AG04450 (cell line): ENCODE measurements at regions not wholly inside any gene's neighbourhood (a gene's known extent, or its start where the extent isn't known, plus 50 kb on each side); places are given as distances from the start of the nearest gene placed in this dataset.

Experiments
- CTCF ChIA-PET: fragments of 300-600, 350-600 bp; formaldehyde crosslinking; extraction: SDS; loops from one replicate; lab custom pipeline; 2022; ENCODE audit warnings: antibody characterized with exemption, inconsistent platforms; lab: Charles Lee
- POLR2A ChIA-PET: fragments of 350-600 bp; formaldehyde crosslinking; extraction: SDS; loops from one replicate; lab custom pipeline; 2021; ENCODE audit warnings: antibody characterized with exemption, inconsistent platforms; lab: Yijun Ruan, JAX
- DNase-seq: peaks from one replicate; pipeline ENCODE4 v3.0.0-alpha.2; 2011; ENCODE audit warnings: low read depth, low spot score
- H3K27ac ChIP-seq: one replicate; pipeline ENCODE4 v1.5.1; 2012; ENCODE audit warnings: low read depth, low read length, control low read depth
- H3K27me3 ChIP-seq: one replicate; pipeline ENCODE4 v1.6.0; 2012; ENCODE audit warnings: low read length; ENCODE audit not compliant: control insufficient read depth, insufficient read depth
- H3K4me3 ChIP-seq: 2 replicates; pipeline ENCODE4 v1.5.1; 2011; ENCODE audit warnings: mild to moderate bottlenecking, low read depth, low read length, control low read depth
- H3K9me3 ChIP-seq: 2 replicates; pipeline ENCODE4 v1.5.1; 2012; ENCODE audit warnings: low read length; ENCODE audit not compliant: control insufficient read depth, insufficient read depth
- CTCF ChIP-seq: IDR thresholded peaks from 2 replicates; pipeline ENCODE4 v1.5.1; 2011; ENCODE audit warnings: low read depth, low read length, control low read depth, inconsistent platforms

DNA sequence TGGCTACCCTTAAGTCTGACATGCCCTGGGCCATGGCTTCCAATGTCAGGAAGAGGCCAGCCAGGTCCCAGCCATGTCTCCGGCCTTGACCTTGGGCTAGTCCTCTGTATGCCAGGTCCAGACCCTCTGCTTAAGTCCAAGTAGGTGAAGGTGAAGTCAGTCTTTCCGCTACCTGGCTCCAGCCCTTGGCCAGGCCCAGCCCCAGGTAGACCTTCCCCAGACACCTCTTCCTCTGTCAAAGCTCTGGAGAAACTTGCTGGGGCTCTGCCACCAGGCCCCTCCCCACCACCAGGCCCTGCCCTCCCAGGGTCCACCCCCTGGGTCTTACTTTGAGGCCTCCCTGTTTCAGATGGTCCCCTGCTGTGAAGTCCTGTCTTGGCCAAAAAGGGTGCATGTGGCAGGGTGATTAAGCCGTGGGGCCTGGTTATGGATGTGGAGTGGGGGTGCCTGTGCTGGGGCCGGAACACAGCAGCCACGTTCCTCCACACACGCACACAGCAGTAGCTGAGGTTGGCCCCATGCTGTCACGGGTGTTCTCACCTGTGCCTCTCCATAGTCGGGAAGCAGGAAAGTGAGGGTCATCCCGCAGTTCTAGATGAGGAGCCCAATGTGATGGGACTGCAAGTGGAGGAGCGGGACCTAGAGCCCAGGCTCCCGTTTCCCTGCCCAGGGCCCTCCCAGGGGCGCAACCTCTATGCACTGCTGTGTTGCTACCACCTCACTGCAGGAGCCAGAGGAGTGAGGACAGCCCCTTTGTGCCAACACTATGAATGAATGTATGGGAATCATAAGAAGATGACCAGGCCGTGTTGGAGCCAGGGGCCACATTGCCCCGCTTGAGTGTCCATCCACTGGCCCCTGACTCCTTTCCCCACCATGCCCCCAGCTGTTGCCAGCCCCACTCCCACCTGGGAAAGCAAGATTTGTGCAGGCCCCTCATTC lies 72.2 kb downstream of the LINC01488 start:
- ChIA-PET CTCF (no interaction called here), POLR2A (no interaction called here)
- Histone ChIP-seq H3K4me3 (no peak overlapping the region), H3K9me3 (no peaks in the 10 kb centered on the region; the same call in 1 of the 2 replicates), H3K27me3 (no peaks in the 10 kb centered on the region), H3K27ac (no peak overlapping the region)
- TF ChIP-seq CTCF = no peak
- no peak for DNase-seq

- H3K9me3 ChIP-seq = no peaks in the 10 kb centered on the region; the same call in 1 of the 2 replicates
- ChIA-PET POLR2A (no interaction called here), CTCF (interaction anchor here (0.6 kb wide), 1 partner anchor 20 kb away, joined by 7 read pairs; no protein-coding TSS in a partner anchor)
- no peaks in the 10 kb centered on the region for H3K27me3 ChIP-seq
- DNase-seq = no peak
- H3K27ac ChIP-seq = no peak overlapping the region
- TF ChIP-seq CTCF = no peak
- no peak overlapping the region for H3K4me3 ChIP-seq
These were observed 73.4 kb downstream of the LINC01488 start for GRCh38 chr11:69554849-69555248.

DNA sequence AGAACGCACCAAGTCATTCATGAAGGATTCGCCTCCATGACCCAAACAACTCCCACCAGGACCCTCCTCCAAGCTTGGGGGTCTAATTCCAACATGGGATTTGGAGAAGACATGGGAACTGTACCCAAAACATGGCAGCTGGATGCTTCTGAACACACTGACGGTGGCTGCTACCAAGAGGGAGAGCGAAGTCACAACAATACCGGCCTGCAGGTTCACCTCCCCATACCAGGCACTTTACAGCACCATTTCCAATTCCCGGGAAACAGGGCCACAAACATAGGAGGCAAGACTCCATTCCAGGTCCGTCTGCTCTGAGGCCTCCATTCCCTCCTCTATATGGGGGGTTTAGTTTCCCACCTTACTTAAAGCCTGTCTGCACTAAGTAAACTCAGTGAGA lies 75.8 kb downstream of the LINC01488 start:
- no peaks in the 10 kb centered on the region for H3K9me3 ChIP-seq
- POLR2A ChIA-PET = no interaction called here
- H3K4me3 ChIP-seq = no peak overlapping the region
- DNase-seq = no peak
- no peaks in the 10 kb centered on the region for H3K27me3 ChIP-seq
- CTCF ChIA-PET = no interaction called here
- TF ChIP-seq CTCF = no peak
- H3K27ac ChIP-seq = no peak overlapping the region

- TF ChIP-seq CTCF = no peak
- no peak overlapping the region for H3K4me3 ChIP-seq
- no peaks in the 10 kb centered on the region for H3K27me3 ChIP-seq
- H3K27ac ChIP-seq = no peak overlapping the region
- POLR2A ChIA-PET = no interaction called here
- CTCF ChIA-PET = no interaction called here
- DNase-seq = no peak
- no peaks in the 10 kb centered on the region; the same call in 1 of the 2 replicates for H3K9me3 ChIP-seq
These were observed 77.1 kb downstream of the LINC01488 start for GRCh38 chr11:69558519-69558941.

- Histone ChIP-seq H3K27ac (no peak overlapping the region), H3K27me3 (no peaks in the 10 kb centered on the region), H3K4me3 (no peak overlapping the region), H3K9me3 (no peaks in the 10 kb centered on the region; the same call in 1 of the 2 replicates)
- no peak for DNase-seq
- ChIA-PET POLR2A (no interaction called here), CTCF (no interaction called here)
- TF ChIP-seq CTCF = no peak
These were observed 77.7 kb downstream of the LINC01488 start for GRCh38 chr11:69559181-69559580.
